Liver (tissue), 8 donors: ENCODE measurements at regions not wholly inside any gene's neighbourhood (a gene's known extent, or its start where the extent isn't known, plus 50 kb on each side); places are given as distances from the start of the nearest gene placed in this dataset.

Experiments
- DNase-seq: peaks from one replicate; pipeline ENCODE4 v3.0.0-alpha.2; 2017; ENCODE audit warnings: low spot score
- H3K27ac ChIP-seq, 2 donors: one replicate each; pipeline ENCODE4 v1.7.0; 2013; ENCODE audit warnings: inconsistent platforms in 2 of 2, low read length in 2 of 2, control low read depth in 1 of 2, low read depth in 1 of 2, mild to moderate bottlenecking in 1 of 2
- H3K27me3 ChIP-seq, 4 donors: one replicate each; pipeline versions ENCODE4 v1.6.1 to v1.7.0; 2013; ENCODE audit warnings: low read length in 3 of 4, inconsistent platforms in 1 of 4, mild to moderate bottlenecking in 1 of 4, moderate library complexity in 1 of 4; ENCODE audit not compliant: control insufficient read depth in 4 of 4, insufficient read depth in 4 of 4
- H3K36me3 ChIP-seq, 4 donors: one replicate each; pipeline versions ENCODE4 v1.6.1 to v1.7.0; 2013; ENCODE audit warnings: low read length in 3 of 4, mild to moderate bottlenecking in 3 of 4, low read depth in 1 of 4, moderate library complexity in 1 of 4; ENCODE audit not compliant: control insufficient read depth in 4 of 4, insufficient read depth in 3 of 4
- H3K4me1 ChIP-seq, 4 donors: one replicate each; pipeline versions ENCODE4 v1.6.1 to v1.7.0; 2013; ENCODE audit warnings: low read length in 3 of 4, mild to moderate bottlenecking in 3 of 4, moderate library complexity in 1 of 4; ENCODE audit not compliant: control insufficient read depth in 4 of 4, insufficient read depth in 4 of 4
- H3K4me3 ChIP-seq, 3 donors: one replicate each; pipeline versions ENCODE4 v1.6.1 to v1.7.0; 2013; ENCODE audit warnings: low read length in 3 of 3, control low read depth in 1 of 3, low read depth in 1 of 3, mild to moderate bottlenecking in 1 of 3
- H3K9ac ChIP-seq, 2 donors: one replicate each; pipeline ENCODE4 v1.7.0; 2013; ENCODE audit warnings: low read length in 2 of 2, mild to moderate bottlenecking in 2 of 2, moderate library complexity in 2 of 2, control low read depth in 1 of 2, low read depth in 1 of 2
- H3K9me3 ChIP-seq, 4 donors: one replicate each; pipeline versions ENCODE4 v1.6.1 to v1.7.0; 2013; ENCODE audit warnings: low read length in 3 of 4; ENCODE audit not compliant: control insufficient read depth in 4 of 4
- ATF3 ChIP-seq: IDR thresholded peaks from 2 replicates; pipeline ENCODE4 v1.6.1; 2016; ENCODE audit warnings: antibody characterized with exemption
- EGR1 ChIP-seq, 2 donors: IDR thresholded peaks; 2 replicates each; pipeline ENCODE4 v1.6.1; 2016 to 2018; ENCODE audit warnings: antibody characterized with exemption in 2 of 2, low read depth in 2 of 2
- FOXA1 ChIP-seq: IDR thresholded peaks from 2 replicates; pipeline ENCODE4 v1.6.1; 2016; ENCODE audit warnings: antibody characterized with exemption
- FOXA2 ChIP-seq: IDR thresholded peaks from 2 replicates; pipeline ENCODE4 v1.6.1; 2016; ENCODE audit warnings: antibody characterized with exemption
- GABPA ChIP-seq, 2 donors: IDR thresholded peaks in 1 of 2; conservative IDR thresholded peaks in 1 of 2; 2 replicates each; pipeline ENCODE4 v1.6.1; 2016; ENCODE audit warnings: antibody characterized with exemption in 2 of 2, mild to moderate bottlenecking in 1 of 2, moderate library complexity in 1 of 2
- HNF4A ChIP-seq, 2 donors: conservative IDR thresholded peaks; 2 replicates each; pipeline ENCODE4 v1.6.1; 2016; ENCODE audit warnings: antibody characterized with exemption in 2 of 2, mild to moderate bottlenecking in 2 of 2
- HNF4G ChIP-seq: IDR thresholded peaks from 2 replicates; pipeline ENCODE4 v1.6.1; 2016; ENCODE audit warnings: antibody characterized with exemption
- JUND ChIP-seq, 2 donors: IDR thresholded peaks; 2 replicates each; pipeline ENCODE4 v1.6.1; 2016; ENCODE audit warnings: antibody characterized with exemption in 2 of 2
- NR2F2 ChIP-seq: IDR thresholded peaks from 2 replicates; pipeline ENCODE4 v1.6.1; 2016; ENCODE audit warnings: antibody characterized with exemption
- RAD21 ChIP-seq, 2 donors: IDR thresholded peaks; 2 replicates each; pipeline ENCODE4 v1.6.1; 2016; ENCODE audit warnings: antibody characterized with exemption in 2 of 2, mild to moderate bottlenecking in 2 of 2
- REST ChIP-seq: IDR thresholded peaks from 2 replicates; pipeline ENCODE4 v1.6.1; 2016; ENCODE audit warnings: antibody characterized with exemption, mild to moderate bottlenecking
- RXRA ChIP-seq, 2 donors: IDR thresholded peaks; 2 replicates each; pipeline ENCODE4 v1.6.1; 2017 to 2018; ENCODE audit warnings: antibody characterized with exemption in 2 of 2, mild to moderate bottlenecking in 1 of 2
- SP1 ChIP-seq: IDR thresholded peaks from 2 replicates; pipeline ENCODE4 v1.6.1; 2018; ENCODE audit warnings: antibody characterized with exemption, mild to moderate bottlenecking
- TAF1 ChIP-seq: conservative IDR thresholded peaks from 2 replicates; pipeline ENCODE4 v1.6.1; 2016; ENCODE audit warnings: antibody characterized with exemption, mild to moderate bottlenecking
- YY1 ChIP-seq: IDR thresholded peaks from 2 replicates; pipeline ENCODE4 v1.6.1; 2016; ENCODE audit warnings: antibody characterized with exemption, mild to moderate bottlenecking
- ZBTB33 ChIP-seq: IDR thresholded peaks from 2 replicates; pipeline ENCODE4 v1.6.1; 2016; ENCODE audit warnings: antibody characterized with exemption
- WGBS: extraction: QIAGEN DNeasy Blood & Tissue Kit; methylation state at CpG from one replicate; pipeline ENCODE4 v1.1.7; 2013; 5-methylcytosine and 5-hydroxymethylcytosine counted together
- TF ChIP-seq, protein P1 (sequence below): fragments of 150-350 bp; IDR thresholded peaks from 2 replicates; pipeline ENCODE4 v1.5.1; 2017; ENCODE audit warnings: improper control_type of control experiment, low read depth, low read length; ENCODE audit not compliant: missing input control
- TF ChIP-seq, protein P2 (sequence below): IDR thresholded peaks from 2 replicates; pipeline ENCODE4 v1.6.1; 2016; ENCODE audit warnings: antibody characterized with exemption
- donor health status: healthy.
- donor health status: healthy.
- donor health status: healthy.
- donor health status: healthy.
- donor health status: healthy.

- Histone ChIP-seq H3K27me3 (no peaks in the 10 kb centered on the region), H3K4me1 (no peaks in the 10 kb centered on the region), H3K27ac (no peak overlapping the region), H3K36me3 (no peaks in the 10 kb centered on the region), H3K4me3 (no peak overlapping the region), H3K9ac (no peak overlapping the region), H3K9me3 (no peaks in the 10 kb centered on the region)
- 77% methylated on average over 2 of the region's 2 CpGs for WGBS
- no peak for DNase-seq
- TF ChIP-seq ZBTB33 = no peak
- TF ChIP-seq TAF1 = no peak
- TF ChIP-seq, protein P1, sequence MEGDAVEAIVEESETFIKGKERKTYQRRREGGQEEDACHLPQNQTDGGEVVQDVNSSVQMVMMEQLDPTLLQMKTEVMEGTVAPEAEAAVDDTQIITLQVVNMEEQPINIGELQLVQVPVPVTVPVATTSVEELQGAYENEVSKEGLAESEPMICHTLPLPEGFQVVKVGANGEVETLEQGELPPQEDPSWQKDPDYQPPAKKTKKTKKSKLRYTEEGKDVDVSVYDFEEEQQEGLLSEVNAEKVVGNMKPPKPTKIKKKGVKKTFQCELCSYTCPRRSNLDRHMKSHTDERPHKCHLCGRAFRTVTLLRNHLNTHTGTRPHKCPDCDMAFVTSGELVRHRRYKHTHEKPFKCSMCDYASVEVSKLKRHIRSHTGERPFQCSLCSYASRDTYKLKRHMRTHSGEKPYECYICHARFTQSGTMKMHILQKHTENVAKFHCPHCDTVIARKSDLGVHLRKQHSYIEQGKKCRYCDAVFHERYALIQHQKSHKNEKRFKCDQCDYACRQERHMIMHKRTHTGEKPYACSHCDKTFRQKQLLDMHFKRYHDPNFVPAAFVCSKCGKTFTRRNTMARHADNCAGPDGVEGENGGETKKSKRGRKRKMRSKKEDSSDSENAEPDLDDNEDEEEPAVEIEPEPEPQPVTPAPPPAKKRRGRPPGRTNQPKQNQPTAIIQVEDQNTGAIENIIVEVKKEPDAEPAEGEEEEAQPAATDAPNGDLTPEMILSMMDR = no peak
- no peak for TF ChIP-seq SP1
- no peak for TF ChIP-seq GABPA (IDR thresholded peaks at IDR 0.05 in 1 of 2, conservative IDR thresholded peaks at IDR 0.05 in 1 of 2)
- no peak for TF ChIP-seq JUND (IDR thresholded peaks at IDR 0.05)
- TF ChIP-seq, protein P2, sequence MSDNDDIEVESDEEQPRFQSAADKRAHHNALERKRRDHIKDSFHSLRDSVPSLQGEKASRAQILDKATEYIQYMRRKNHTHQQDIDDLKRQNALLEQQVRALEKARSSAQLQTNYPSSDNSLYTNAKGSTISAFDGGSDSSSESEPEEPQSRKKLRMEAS = no peak
- no peak for TF ChIP-seq ATF3
- TF ChIP-seq NR2F2 = no peak
- TF ChIP-seq FOXA2 = no peak
- no peak for TF ChIP-seq YY1
- no peak for TF ChIP-seq HNF4A (conservative IDR thresholded peaks at IDR 0.05)
- no peak for TF ChIP-seq EGR1 (IDR thresholded peaks at IDR 0.05; ENCODE audit: low read depth in 2 of 2)
- no peak for TF ChIP-seq RAD21 (IDR thresholded peaks at IDR 0.05)
- TF ChIP-seq REST = no peak
- no peak for TF ChIP-seq HNF4G
- TF ChIP-seq FOXA1 = no peak
- TF ChIP-seq RXRA (IDR thresholded peaks at IDR 0.05) = no peak
Measured at GRCh38 chr2:187009483-187010239, 160.7 kb upstream of the ZSWIM2 start.
